Right atrium auricular region (tissue), 2 donors: ENCODE measurements at regions not wholly inside any gene's neighbourhood (a gene's known extent, or its start where the extent isn't known, plus 50 kb on each side); places are given as distances from the start of the nearest gene placed in this dataset.

Experiments
- DNase-seq: peaks from one replicate; pipeline ENCODE4 v3.0.0-alpha.2; 2019; ENCODE audit warnings: low spot score
- H3K27ac ChIP-seq, 2 donors: fragments of 200-600 bp; sonication (generic); 1 replicate in 1 of 2; 2 replicates in 1 of 2; pipeline ENCODE4 v1.5.1; 2016 to 2019
- H3K27me3 ChIP-seq, 2 donors: fragments of 200-600 bp; sonication (generic); one replicate each; pipeline versions ENCODE4 v1.5.1 to v1.6.0; 2017 to 2019
- H3K36me3 ChIP-seq: fragments of 200-600 bp; sonication (generic); one replicate; pipeline ENCODE4 v1.5.1; 2016
- H3K4me1 ChIP-seq, 2 donors: fragments of 200-600 bp; sonication (generic); one replicate each; pipeline versions ENCODE4 v1.5.1 to v1.6.0; 2017 to 2019
- H3K4me3 ChIP-seq, 2 donors: fragments of 200-600 bp; sonication (generic); 1 replicate in 1 of 2; 2 replicates in 1 of 2; pipeline ENCODE4 v1.5.1; 2017 to 2019; ENCODE audit warnings: mild to moderate bottlenecking in 1 of 2, moderate library complexity in 1 of 2
- H3K9me3 ChIP-seq, 2 donors: fragments of 200-600 bp; sonication (generic); one replicate each; pipeline ENCODE4 v1.5.1; 2019
- TF ChIP-seq, protein P1 (sequence below), 2 donors: fragments of 200-600 bp; sonication (generic); IDR thresholded peaks; one replicate each; pipeline ENCODE4 v1.5.1; 2019; ENCODE audit warnings: antibody characterized with exemption in 2 of 2

DNA sequence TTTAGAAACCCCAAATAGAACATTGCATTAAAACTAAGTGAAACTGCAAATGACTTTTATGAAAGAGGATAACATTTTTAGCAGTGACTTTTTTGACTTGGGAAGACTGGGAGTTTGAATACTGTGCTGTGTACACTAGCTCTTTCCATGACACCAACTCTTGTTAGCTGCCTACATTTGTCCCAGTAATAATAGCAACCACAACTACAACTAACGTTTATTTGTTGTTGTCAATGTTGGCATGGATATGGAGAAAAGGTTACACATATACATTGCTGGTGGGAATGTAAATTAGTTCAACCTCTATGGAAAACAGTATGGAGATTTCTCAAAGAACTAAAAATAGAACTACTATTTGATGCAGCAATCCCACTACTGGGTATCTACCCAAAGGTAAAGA is 329.6 kb upstream of the ADAMTS9 start:
- no peak overlapping the region for H3K4me3 ChIP-seq
- DNase-seq: no peak
- no peak overlapping the region for H3K27ac ChIP-seq
- no peaks in the 10 kb centered on the region for H3K27me3 ChIP-seq
- no peaks in the 10 kb centered on the region for H3K9me3 ChIP-seq
- TF ChIP-seq, protein P1, sequence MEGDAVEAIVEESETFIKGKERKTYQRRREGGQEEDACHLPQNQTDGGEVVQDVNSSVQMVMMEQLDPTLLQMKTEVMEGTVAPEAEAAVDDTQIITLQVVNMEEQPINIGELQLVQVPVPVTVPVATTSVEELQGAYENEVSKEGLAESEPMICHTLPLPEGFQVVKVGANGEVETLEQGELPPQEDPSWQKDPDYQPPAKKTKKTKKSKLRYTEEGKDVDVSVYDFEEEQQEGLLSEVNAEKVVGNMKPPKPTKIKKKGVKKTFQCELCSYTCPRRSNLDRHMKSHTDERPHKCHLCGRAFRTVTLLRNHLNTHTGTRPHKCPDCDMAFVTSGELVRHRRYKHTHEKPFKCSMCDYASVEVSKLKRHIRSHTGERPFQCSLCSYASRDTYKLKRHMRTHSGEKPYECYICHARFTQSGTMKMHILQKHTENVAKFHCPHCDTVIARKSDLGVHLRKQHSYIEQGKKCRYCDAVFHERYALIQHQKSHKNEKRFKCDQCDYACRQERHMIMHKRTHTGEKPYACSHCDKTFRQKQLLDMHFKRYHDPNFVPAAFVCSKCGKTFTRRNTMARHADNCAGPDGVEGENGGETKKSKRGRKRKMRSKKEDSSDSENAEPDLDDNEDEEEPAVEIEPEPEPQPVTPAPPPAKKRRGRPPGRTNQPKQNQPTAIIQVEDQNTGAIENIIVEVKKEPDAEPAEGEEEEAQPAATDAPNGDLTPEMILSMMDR (IDR thresholded peaks at IDR 0.05): no peak
- no peaks in the 10 kb centered on the region for H3K36me3 ChIP-seq
- H3K4me1 ChIP-seq: no peaks in the 10 kb centered on the region

DNA sequence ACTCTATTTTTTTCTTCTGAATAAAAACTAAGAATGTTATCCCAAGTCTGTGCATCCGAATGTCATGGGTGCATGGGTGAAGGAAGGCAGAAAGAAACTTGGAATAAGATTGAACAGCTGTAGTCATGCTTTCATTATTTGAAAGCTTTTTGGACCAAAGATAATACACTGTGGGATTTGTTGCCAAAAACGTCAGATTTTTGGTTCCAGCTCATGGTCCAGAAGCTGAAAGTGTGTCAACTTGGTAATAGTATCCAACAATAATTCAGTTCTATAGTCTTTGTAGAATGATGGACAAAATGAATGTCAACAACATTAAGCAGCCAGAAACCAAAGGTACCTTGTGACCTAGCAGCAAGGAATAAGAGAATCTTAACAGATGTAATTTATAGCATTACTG is 327.9 kb upstream of the ADAMTS9 start:
- no peak overlapping the region for H3K27ac ChIP-seq
- H3K4me1 ChIP-seq: no peaks in the 10 kb centered on the region
- H3K9me3 ChIP-seq: no peaks in the 10 kb centered on the region
- H3K36me3 ChIP-seq: no peaks in the 10 kb centered on the region
- no peak for DNase-seq
- no peak overlapping the region for H3K4me3 ChIP-seq
- no peaks in the 10 kb centered on the region for H3K27me3 ChIP-seq
- TF ChIP-seq, protein P1 (IDR thresholded peaks at IDR 0.05): no peak

DNA sequence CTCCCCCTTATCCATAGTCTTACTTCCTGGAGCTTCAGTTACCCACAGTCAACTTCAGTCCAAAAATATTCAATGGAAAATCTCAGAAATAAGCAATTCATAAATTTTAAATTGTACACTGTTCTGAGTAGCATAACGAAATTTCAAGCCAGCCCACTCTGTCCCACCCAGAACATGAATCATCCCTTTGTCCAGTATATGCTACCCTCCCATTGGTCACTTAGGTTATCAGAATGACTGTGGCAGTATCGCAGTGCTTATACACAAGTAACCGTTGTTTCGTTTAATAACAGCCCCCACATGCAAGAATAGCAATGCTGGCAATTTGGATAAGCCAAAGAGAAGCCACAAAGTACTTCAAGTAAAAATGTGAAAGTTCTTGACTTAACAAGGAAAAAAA is 325.3 kb upstream of the ADAMTS9 start:
- H3K27me3 ChIP-seq: no peaks in the 10 kb centered on the region
- no peak for DNase-seq
- H3K9me3 ChIP-seq: no peaks in the 10 kb centered on the region
- H3K27ac ChIP-seq: no peak overlapping the region
- TF ChIP-seq, protein P1 (IDR thresholded peaks at IDR 0.05): no peak
- H3K36me3 ChIP-seq: no peaks in the 10 kb centered on the region
- no peak overlapping the region for H3K4me3 ChIP-seq
- H3K4me1 ChIP-seq: no peaks in the 10 kb centered on the region

DNA sequence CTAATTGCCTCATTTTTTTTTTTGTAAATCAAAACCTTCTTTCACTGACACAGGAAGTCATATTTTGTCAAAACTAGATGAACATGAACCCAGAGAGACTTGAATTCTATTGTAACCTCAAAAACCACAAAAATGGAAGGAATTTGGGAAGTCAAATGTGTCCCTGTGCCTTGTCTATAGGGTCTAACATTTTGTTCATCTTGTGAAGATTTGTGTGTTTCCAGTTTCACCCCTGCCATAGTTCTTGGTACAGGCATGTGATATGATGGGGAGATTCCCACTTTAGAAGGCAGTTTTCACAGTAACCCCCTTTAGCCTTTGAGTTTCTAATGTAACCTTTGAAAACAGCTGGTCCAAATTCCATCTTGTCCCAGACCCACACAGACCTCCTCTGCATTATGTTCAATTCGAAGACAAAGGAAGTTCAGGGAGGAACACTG is 318.5 kb upstream of the ADAMTS9 start:
- Histone ChIP-seq H3K4me3 (no peak overlapping the region), H3K9me3 (no peaks in the 10 kb centered on the region), H3K4me1 (no peaks in the 10 kb centered on the region), H3K27ac (no peak overlapping the region), H3K27me3 (no peaks in the 10 kb centered on the region), H3K36me3 (no peaks in the 10 kb centered on the region)
- no peak for DNase-seq
- TF ChIP-seq, protein P1 (IDR thresholded peaks at IDR 0.05): no peak

DNA sequence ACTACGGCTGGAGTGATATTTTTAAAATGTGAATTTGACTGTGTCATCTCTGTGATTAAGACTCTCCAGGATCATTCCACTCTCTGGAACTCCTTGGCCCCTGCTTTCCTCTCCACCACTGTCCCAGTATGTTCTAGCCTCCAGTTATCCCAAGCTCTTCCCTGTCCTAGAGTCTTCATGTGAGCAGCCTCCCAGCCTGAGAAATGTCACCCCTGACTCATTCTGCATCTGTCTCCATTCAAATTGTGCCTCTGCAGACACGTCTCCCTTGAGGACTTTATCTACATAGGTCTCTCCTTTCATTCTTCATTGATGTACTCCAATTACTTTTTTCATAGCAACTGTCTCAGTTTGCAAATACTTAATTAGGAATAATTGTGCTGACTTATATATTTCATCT is 317.7 kb upstream of the ADAMTS9 start:
- Histone ChIP-seq H3K4me3 (no peak overlapping the region), H3K9me3 (no peaks in the 10 kb centered on the region), H3K36me3 (no peaks in the 10 kb centered on the region), H3K27me3 (no peaks in the 10 kb centered on the region), H3K27ac (no peak overlapping the region), H3K4me1 (no peaks in the 10 kb centered on the region)
- TF ChIP-seq, protein P1 (IDR thresholded peaks at IDR 0.05): no peak
- DNase-seq: no peak

DNA sequence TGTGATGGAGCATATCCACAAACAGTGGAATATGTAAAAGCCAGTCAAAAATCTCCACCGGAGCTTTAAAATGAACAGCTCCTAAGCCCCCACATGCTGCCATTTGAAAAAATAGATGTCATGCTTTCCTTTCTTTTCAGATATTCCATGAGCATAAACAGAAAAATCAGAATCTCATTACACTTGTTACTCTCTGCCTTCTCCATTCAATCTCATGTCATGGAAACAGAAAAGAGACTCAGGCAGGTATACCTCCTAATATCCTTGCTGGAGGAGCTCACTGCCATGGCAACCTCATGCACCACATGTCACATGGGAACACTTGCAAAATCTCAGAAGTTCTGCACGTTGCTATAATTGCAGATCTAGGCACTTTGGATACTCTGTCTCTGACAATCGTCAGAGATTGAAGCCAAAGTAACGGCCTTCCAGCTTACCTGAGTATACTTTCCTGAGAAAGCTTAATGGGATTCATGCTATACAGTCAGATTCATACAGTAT is 317.0 kb upstream of the ADAMTS9 start:
- no peak for DNase-seq
- Histone ChIP-seq H3K27me3 (no peaks in the 10 kb centered on the region), H3K27ac (no peak overlapping the region), H3K4me3 (no peak overlapping the region), H3K4me1 (no peaks in the 10 kb centered on the region), H3K9me3 (no peaks in the 10 kb centered on the region), H3K36me3 (no peaks in the 10 kb centered on the region)
- TF ChIP-seq, protein P1 (IDR thresholded peaks at IDR 0.05): no peak
